ENCODE measurements at regions not wholly inside any gene's neighbourhood (a gene's known extent, or its start where the extent isn't known, plus 50 kb on each side); places are given as distances from the start of the nearest gene placed in this dataset.

DNA sequence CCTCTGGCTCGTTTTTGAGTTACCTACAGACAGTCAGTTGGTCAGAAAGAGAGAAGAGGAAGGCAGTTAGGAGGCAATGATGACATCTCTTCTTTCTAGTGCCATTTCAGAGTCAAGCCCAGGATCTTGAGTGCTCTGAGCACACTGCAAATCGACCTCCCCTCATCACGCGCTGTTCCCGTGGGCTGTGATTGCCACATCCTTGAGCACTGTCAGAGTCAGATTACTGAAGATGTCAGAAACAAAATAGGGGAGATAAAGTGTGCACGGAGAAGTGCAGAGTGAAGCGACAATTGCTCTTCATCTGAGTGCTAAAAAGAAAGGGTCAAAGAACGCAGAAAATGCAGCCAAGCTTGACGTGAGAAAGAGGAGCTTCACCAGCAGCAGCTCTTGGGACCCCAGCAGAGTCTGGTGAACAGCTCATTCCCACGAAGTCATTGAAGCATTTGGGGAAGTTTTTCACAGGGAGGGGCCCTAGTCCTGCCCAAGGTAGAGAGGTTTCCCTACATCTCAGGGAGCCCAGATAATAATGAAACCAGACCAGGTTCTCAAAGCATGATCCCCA lies 661.7 kb upstream of the AUTS2 start:
- TF ChIP-seq EP300 (IDR thresholded peaks at IDR 0.05) (no peak), POLR2A (IDR thresholded peaks at IDR 0.05) (no peak)
